Calu3 (cell line): ENCODE measurements at regions not wholly inside any gene's neighbourhood (a gene's known extent, or its start where the extent isn't known, plus 50 kb on each side); places are given as distances from the start of the nearest gene placed in this dataset.

ENCODE experiments used
- BruUV-seq: library from RNA; stranded (reverse); fragments of 400-500 nt; replicated peaks from 2 replicates; lab custom pipeline; 2021; lab: Mats Ljungman, UMichigan
- CTCF ChIA-PET: fragments of 300-600 bp; sonication (Branson Sonifier 250); formaldehyde crosslinking; loops from one replicate; lab custom pipeline; 2022; ENCODE audit warnings: antibody characterized with exemption; lab: Charles Lee
- DNase-seq: peaks from one replicate; pipeline ENCODE4 v3.0.0; 2022
- H3K27ac Mint-ChIP-seq: one replicate; pipeline ENCODE4 v1.8.0; 2022; ENCODE audit warnings: mixed read lengths; ENCODE audit not compliant: unreplicated experiment
- H3K27me3 Mint-ChIP-seq: one replicate; pipeline ENCODE4 v1.8.0; 2022; ENCODE audit warnings: mixed read lengths; ENCODE audit not compliant: unreplicated experiment
- H3K36me3 Mint-ChIP-seq: one replicate; pipeline ENCODE4 v1.8.0; 2022; ENCODE audit warnings: mild to moderate bottlenecking, moderate library complexity, mixed read lengths; ENCODE audit not compliant: insufficient read depth, unreplicated experiment
- H3K4me1 Mint-ChIP-seq: one replicate; pipeline ENCODE4 v1.8.0; 2022; ENCODE audit warnings: mild to moderate bottlenecking, low read depth, mixed read lengths; ENCODE audit not compliant: unreplicated experiment
- H3K4me3 Mint-ChIP-seq: one replicate; pipeline ENCODE4 v1.8.0; 2022; ENCODE audit warnings: mild to moderate bottlenecking, low read depth, moderate library complexity, mixed read lengths; ENCODE audit not compliant: unreplicated experiment
- H3K9me3 Mint-ChIP-seq: one replicate; pipeline ENCODE4 v1.8.0; 2022; ENCODE audit warnings: low read depth, mixed read lengths; ENCODE audit not compliant: unreplicated experiment
- intact Hi-C: fragments of 100-400 bp; cut with micrococcal nuclease; formaldehyde crosslinking; loops from one replicate; pipeline ENCODE4 v1.10.0; 2022; ENCODE audit not compliant: unreplicated experiment
- TF ChIP-seq, protein P1 (sequence below): fragments of 200-600 bp; IDR thresholded peaks from one replicate; pipeline ENCODE4 v1.8.0; 2022; ENCODE audit warnings: antibody characterized with exemption; ENCODE audit not compliant: unreplicated experiment

DNA sequence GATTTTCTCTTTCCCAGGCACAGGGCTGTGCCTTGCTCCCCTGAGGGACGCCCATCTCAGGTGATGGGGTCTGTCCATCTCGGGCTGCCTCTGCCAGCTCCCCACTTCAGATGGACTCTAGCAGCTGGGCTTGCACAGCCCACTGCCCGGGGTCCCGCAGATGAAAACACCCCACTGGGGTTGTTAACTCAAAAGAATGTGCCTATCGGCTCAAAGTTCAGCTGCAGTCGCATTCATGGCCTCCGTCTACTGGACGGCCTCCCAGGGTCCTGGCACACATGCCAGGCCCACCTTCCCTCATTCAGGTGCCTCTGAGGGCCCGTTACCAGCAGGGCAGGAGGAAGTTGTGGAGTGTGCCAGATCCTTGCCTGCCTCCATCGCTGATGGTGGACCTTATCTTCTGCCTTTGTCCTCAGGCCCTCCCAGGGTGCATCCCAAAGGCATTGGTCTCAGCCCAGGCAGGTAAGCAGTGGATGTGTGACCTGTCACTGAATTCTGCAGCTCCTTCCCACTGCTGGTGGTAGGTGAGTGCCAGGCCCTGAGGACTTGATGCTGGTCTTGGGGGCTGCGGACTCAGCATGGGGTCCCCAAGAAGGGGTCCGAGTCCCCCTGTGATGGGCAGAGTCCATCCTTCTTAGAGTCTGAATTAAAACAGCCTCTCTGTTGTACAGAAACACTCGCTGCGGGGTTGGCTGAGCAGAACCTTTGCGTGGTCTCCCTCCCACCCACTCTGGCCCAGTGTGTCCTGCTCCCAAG, 324.6 kb upstream of the DIO3 start:
- Mint-ChIP-seq H3K9me3 (no peaks in the 10 kb centered on the region), H3K27me3 (no peaks in the 10 kb centered on the region), H3K36me3 (no peaks in the 10 kb centered on the region), H3K4me3 (no peak overlapping the region), H3K27ac (no peak overlapping the region), H3K4me1 (peaks cover 11% of the 10 kb centered on the region)
- no peak for DNase-seq
- intact Hi-C loops, result loop anchor here (5.0 to 10.0 kb wide), 2 partner anchors 252 to 431 kb away; no protein-coding TSS in a partner anchor
- CTCF ChIA-PET, result no interaction called here
- BruUV-seq, result no TSS peak
- TF ChIP-seq, protein P1, sequence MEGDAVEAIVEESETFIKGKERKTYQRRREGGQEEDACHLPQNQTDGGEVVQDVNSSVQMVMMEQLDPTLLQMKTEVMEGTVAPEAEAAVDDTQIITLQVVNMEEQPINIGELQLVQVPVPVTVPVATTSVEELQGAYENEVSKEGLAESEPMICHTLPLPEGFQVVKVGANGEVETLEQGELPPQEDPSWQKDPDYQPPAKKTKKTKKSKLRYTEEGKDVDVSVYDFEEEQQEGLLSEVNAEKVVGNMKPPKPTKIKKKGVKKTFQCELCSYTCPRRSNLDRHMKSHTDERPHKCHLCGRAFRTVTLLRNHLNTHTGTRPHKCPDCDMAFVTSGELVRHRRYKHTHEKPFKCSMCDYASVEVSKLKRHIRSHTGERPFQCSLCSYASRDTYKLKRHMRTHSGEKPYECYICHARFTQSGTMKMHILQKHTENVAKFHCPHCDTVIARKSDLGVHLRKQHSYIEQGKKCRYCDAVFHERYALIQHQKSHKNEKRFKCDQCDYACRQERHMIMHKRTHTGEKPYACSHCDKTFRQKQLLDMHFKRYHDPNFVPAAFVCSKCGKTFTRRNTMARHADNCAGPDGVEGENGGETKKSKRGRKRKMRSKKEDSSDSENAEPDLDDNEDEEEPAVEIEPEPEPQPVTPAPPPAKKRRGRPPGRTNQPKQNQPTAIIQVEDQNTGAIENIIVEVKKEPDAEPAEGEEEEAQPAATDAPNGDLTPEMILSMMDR, result no peak

DNA sequence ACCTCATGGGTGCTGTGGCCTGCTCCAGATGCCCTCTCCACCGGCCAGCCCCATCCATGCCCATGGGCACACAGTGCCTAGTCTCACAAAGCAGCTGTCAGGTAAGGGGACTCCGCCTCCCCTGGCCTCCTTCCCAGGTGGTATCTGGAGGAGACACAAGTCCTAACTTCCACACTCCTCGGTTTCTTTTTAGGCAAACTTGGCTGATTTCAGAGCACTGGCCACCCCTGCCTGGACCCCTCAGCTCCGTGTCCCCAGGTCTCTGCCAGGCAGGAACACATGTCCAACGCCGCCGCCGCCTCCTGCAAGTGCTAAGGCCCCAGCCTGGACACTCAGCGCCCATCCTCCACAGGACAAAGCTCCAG, 324.1 kb upstream of the DIO3 start:
- TF ChIP-seq, protein P1, result no peak
- no peak overlapping the region for H3K4me3 Mint-ChIP-seq
- H3K27me3 Mint-ChIP-seq, result no peaks in the 10 kb centered on the region
- BruUV-seq, result no TSS peak
- peaks cover 11% of the 10 kb centered on the region for H3K4me1 Mint-ChIP-seq
- CTCF ChIA-PET, result no interaction called here
- no peak overlapping the region for H3K27ac Mint-ChIP-seq
- no peaks in the 10 kb centered on the region for H3K36me3 Mint-ChIP-seq
- no peaks in the 10 kb centered on the region for H3K9me3 Mint-ChIP-seq
- no peak for DNase-seq
- intact Hi-C loops, result loop anchor here (5.0 to 10.0 kb wide), 2 partner anchors 252 to 430 kb away; no protein-coding TSS in a partner anchor

DNA sequence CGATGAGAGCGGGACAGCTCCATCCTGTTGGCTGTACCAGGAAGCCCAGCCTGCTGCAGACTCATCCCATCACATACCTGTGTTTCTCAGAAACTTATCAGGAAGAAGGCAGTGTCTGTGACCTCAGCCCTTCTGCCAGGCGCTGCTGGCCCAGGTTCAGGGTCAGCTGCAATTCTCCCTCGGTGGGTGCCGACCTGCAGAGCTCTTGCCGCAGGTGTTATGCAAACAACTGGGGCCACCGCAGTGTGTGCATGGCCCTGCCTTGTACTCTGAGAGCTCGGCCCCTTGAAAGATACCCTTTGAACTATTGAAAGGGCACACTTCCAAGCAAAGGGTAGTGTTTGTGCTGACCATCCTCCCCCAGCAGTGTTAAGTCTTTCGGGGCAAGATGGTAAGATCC, 322.2 kb upstream of the DIO3 start:
- CTCF ChIA-PET, result interaction anchor here (0.5 kb wide), 1 partner anchor 693 kb away, joined by 6 read pairs; no protein-coding TSS in a partner anchor
- TF ChIP-seq, protein P1, result no peak
- Mint-ChIP-seq H3K36me3 (no peaks in the 10 kb centered on the region), H3K9me3 (no peaks in the 10 kb centered on the region), H3K27ac (no peak overlapping the region), H3K4me3 (no peak overlapping the region), H3K4me1 (peaks cover 11% of the 10 kb centered on the region), H3K27me3 (no peaks in the 10 kb centered on the region)
- intact Hi-C loops, result loop anchor here (5.0 to 10.0 kb wide), 2 partner anchors 254 to 428 kb away; no protein-coding TSS in a partner anchor
- DNase-seq, result no peak
- no TSS peak for BruUV-seq

DNA sequence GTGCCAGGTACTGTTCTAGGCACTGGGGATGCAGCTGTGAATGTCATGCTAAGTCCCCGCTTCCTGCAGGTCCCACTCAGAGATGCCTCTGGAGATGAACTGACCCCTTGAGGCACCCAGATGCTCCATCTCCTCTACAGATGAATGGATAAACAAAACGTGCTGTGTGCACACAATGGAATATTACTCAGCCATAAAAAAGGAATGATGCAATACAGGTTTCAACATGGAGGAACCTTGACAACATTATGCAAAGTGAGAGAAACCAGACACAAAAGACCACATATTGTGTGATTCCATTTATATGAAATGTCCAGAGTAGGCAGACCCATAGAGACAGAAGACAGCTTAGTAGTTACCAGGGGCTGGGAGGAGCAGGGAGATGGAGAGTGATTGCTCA, 320.1 kb upstream of the DIO3 start:
- TF ChIP-seq, protein P1, result no peak
- intact Hi-C loops, result loop anchor here (5.0 to 10.0 kb wide), 2 partner anchors 384 to 534 kb away; no protein-coding TSS in a partner anchor
- Mint-ChIP-seq H3K4me1 (no peaks in the 10 kb centered on the region), H3K9me3 (no peaks in the 10 kb centered on the region), H3K27ac (no peak overlapping the region), H3K4me3 (no peak overlapping the region), H3K27me3 (no peaks in the 10 kb centered on the region), H3K36me3 (no peaks in the 10 kb centered on the region)
- DNase-seq, result no peak
- CTCF ChIA-PET, result no interaction called here
- no TSS peak for BruUV-seq
